ENCODE measurements at regions not wholly inside any gene's neighbourhood (a gene's known extent, or its start where the extent isn't known, plus 50 kb on each side); places are given as distances from the start of the nearest gene placed in this dataset.

- DNase-seq (ENCODE audit: low read depth, low spot score), result no peak
- no peak overlapping the region for H3K9ac ChIP-seq (ENCODE audit: control insufficient read depth, extremely low read depth, insufficient read depth, low read length)
- no peaks in the 10 kb centered on the region for H3K36me3 ChIP-seq (ENCODE audit: control insufficient read depth in 2 of 2, extremely low read depth in 1 of 2, insufficient read depth in 2 of 2, low read length in 2 of 2)
- TF ChIP-seq EZH2 (IDR thresholded peaks at IDR 0.05; ENCODE audit: low read length), result no peak
- TF ChIP-seq, protein P1, sequence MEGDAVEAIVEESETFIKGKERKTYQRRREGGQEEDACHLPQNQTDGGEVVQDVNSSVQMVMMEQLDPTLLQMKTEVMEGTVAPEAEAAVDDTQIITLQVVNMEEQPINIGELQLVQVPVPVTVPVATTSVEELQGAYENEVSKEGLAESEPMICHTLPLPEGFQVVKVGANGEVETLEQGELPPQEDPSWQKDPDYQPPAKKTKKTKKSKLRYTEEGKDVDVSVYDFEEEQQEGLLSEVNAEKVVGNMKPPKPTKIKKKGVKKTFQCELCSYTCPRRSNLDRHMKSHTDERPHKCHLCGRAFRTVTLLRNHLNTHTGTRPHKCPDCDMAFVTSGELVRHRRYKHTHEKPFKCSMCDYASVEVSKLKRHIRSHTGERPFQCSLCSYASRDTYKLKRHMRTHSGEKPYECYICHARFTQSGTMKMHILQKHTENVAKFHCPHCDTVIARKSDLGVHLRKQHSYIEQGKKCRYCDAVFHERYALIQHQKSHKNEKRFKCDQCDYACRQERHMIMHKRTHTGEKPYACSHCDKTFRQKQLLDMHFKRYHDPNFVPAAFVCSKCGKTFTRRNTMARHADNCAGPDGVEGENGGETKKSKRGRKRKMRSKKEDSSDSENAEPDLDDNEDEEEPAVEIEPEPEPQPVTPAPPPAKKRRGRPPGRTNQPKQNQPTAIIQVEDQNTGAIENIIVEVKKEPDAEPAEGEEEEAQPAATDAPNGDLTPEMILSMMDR (optimal IDR thresholded peaks at IDR 0.05 in 1 of 3, IDR thresholded peaks at IDR 0.05 in 1 of 3, conservative IDR thresholded peaks at IDR 0.05 in 1 of 3; ENCODE audit: extremely low read depth in 1 of 3, insufficient read depth in 2 of 3, low read length in 3 of 3), result no peak
- no peaks in the 10 kb centered on the region for H4K20me1 ChIP-seq (ENCODE audit: control insufficient read depth, extremely low read depth, insufficient read depth, low read length)
- no peak for FAIRE-seq
- H3K4me2 ChIP-seq (ENCODE audit: control insufficient read depth, extremely low read depth, insufficient read depth, low read depth, low read length), result no peak overlapping the region
- dilution Hi-C loops (cut with MboI; ENCODE audit: extremely low pct_ligation_motif_present, low sequenced_read_pairs), result no loop called here
- no peak overlapping the region for H2AFZ ChIP-seq (ENCODE audit: control insufficient read depth, low read length)
- H3K4me3 ChIP-seq (ENCODE audit: control insufficient read depth in 2 of 3, extremely low read depth in 1 of 3, insufficient read depth in 2 of 3, low read depth in 1 of 3, low read length in 3 of 3), result no peak overlapping the region
- no peaks in the 10 kb centered on the region for H3K27me3 ChIP-seq (ENCODE audit: control insufficient read depth, extremely low read depth, insufficient read depth, low read length)
- H3K4me1 ChIP-seq (ENCODE audit: control insufficient read depth, extremely low read depth, insufficient read depth, low read length), result no peaks in the 10 kb centered on the region
- H3K79me2 ChIP-seq (ENCODE audit: control insufficient read depth, insufficient read depth, low read length), result no peaks in the 10 kb centered on the region
- no peaks in the 10 kb centered on the region for H3K9me1 ChIP-seq (ENCODE audit: control insufficient read depth, extremely low read depth, insufficient read depth, low read length)
- H3K27ac ChIP-seq (ENCODE audit: control insufficient read depth, insufficient read depth, low read length), result no peak overlapping the region
- no peaks in the 10 kb centered on the region for H3K9me3 ChIP-seq (ENCODE audit: control insufficient read depth, low read depth, low read length)
Observed at GRCh38 chr9:117864385-117865057, 160.3 kb downstream of the TLR4 start.

- H3K4me1 ChIP-seq (ENCODE audit: control insufficient read depth, extremely low read depth, insufficient read depth, low read length), result no peaks in the 10 kb centered on the region
- TF ChIP-seq, protein P1 (optimal IDR thresholded peaks at IDR 0.05 in 1 of 3, IDR thresholded peaks at IDR 0.05 in 1 of 3, conservative IDR thresholded peaks at IDR 0.05 in 1 of 3; ENCODE audit: extremely low read depth in 1 of 3, insufficient read depth in 2 of 3, low read length in 3 of 3), result no peak
- no peak for TF ChIP-seq EZH2 (IDR thresholded peaks at IDR 0.05; ENCODE audit: low read length)
- no peak overlapping the region for H3K27ac ChIP-seq (ENCODE audit: control insufficient read depth, insufficient read depth, low read length)
- no peaks in the 10 kb centered on the region for H3K9me1 ChIP-seq (ENCODE audit: control insufficient read depth, extremely low read depth, insufficient read depth, low read length)
- H2AFZ ChIP-seq (ENCODE audit: control insufficient read depth, low read length), result no peak overlapping the region
- FAIRE-seq, result no peak
- H4K20me1 ChIP-seq (ENCODE audit: control insufficient read depth, extremely low read depth, insufficient read depth, low read length), result no peaks in the 10 kb centered on the region
- H3K9ac ChIP-seq (ENCODE audit: control insufficient read depth, extremely low read depth, insufficient read depth, low read length), result no peak overlapping the region
- H3K79me2 ChIP-seq (ENCODE audit: control insufficient read depth, insufficient read depth, low read length), result no peaks in the 10 kb centered on the region
- dilution Hi-C loops (cut with MboI; ENCODE audit: extremely low pct_ligation_motif_present, low sequenced_read_pairs), result no loop called here
- H3K27me3 ChIP-seq (ENCODE audit: control insufficient read depth, extremely low read depth, insufficient read depth, low read length), result no peaks in the 10 kb centered on the region
- H3K9me3 ChIP-seq (ENCODE audit: control insufficient read depth, low read depth, low read length), result no peaks in the 10 kb centered on the region
- no peak for DNase-seq (ENCODE audit: low read depth, low spot score)
- H3K4me2 ChIP-seq (ENCODE audit: control insufficient read depth, extremely low read depth, insufficient read depth, low read depth, low read length), result no peak overlapping the region
- no peaks in the 10 kb centered on the region for H3K36me3 ChIP-seq (ENCODE audit: control insufficient read depth in 2 of 2, extremely low read depth in 1 of 2, insufficient read depth in 2 of 2, low read length in 2 of 2)
- no peak overlapping the region for H3K4me3 ChIP-seq (ENCODE audit: control insufficient read depth in 2 of 3, extremely low read depth in 1 of 3, insufficient read depth in 2 of 3, low read depth in 1 of 3, low read length in 3 of 3)
Observed at GRCh38 chr9:117868594-117868993, 164.4 kb downstream of the TLR4 start.
